IMR-90 (cell line): ENCODE measurements at regions not wholly inside any gene's neighbourhood (a gene's known extent, or its start where the extent isn't known, plus 50 kb on each side); places are given as distances from the start of the nearest gene placed in this dataset.

ENCODE experiments used
- ATAC-seq: fragments of 200-7000 bp; cut with Tn5 transposase; 2 replicates; pipeline ENCODE4 v1.9.1; 2020; ENCODE audit warnings: low read depth, mild to moderate bottlenecking, moderate library complexity
- BruUV-seq: library from RNA; stranded (reverse); fragments of 400-500 nt; replicated peaks from 2 replicates; lab custom pipeline; 2021; lab: Mats Ljungman, UMichigan
- CTCF ChIA-PET: fragments of 300-600 bp; formaldehyde crosslinking; extraction: SDS; loops from one replicate; lab custom pipeline; 2021; ENCODE audit warnings: antibody characterized with exemption; lab: Yijun Ruan, JAX
- POLR2A ChIA-PET: fragments of 300-600 bp; sonication (Branson Sonifier 250); formaldehyde crosslinking; loops from one replicate; lab custom pipeline; 2022; ENCODE audit warnings: antibody characterized with exemption; ENCODE audit not compliant: unreplicated experiment; lab: Charles Lee
- DNase-seq: peaks from one replicate; pipeline ENCODE4 v3.0.0; 2013
- H2AFZ ChIP-seq: replicated peaks from 2 replicates; pipeline ENCODE3; 2013; ENCODE audit warnings: low read length, mild to moderate bottlenecking; ENCODE audit not compliant: poor library complexity
- H2AK5ac ChIP-seq: 2 replicates; pipeline ENCODE4 v1.6.1; 2013; ENCODE audit warnings: low read depth, low read length, inconsistent platforms
- H2AK9ac ChIP-seq: replicated peaks from 2 replicates; pipeline ENCODE3; 2013; ENCODE audit warnings: mild to moderate bottlenecking, low read depth, low read length, moderate library complexity; ENCODE audit not compliant: poor library complexity
- H2BK120ac ChIP-seq: 2 replicates; pipeline ENCODE4 v1.6.1; 2013; ENCODE audit warnings: low read depth, low read length, inconsistent platforms
- H2BK15ac ChIP-seq: 3 replicates; pipeline ENCODE4 v1.6.1; 2013; ENCODE audit warnings: low read depth, low read length, inconsistent platforms
- H2BK20ac ChIP-seq: 2 replicates; pipeline ENCODE4 v1.6.1; 2013; ENCODE audit warnings: low read depth, mild to moderate bottlenecking, inconsistent platforms, low read length, moderate library complexity
- H2BK5ac ChIP-seq: 2 replicates; pipeline ENCODE4 v1.6.1; 2013; ENCODE audit warnings: mild to moderate bottlenecking, low read depth, low read length, inconsistent platforms; ENCODE audit not compliant: poor library complexity, severe bottlenecking
- H3K14ac ChIP-seq: replicated peaks from 2 replicates; pipeline ENCODE4 v1.6.1; 2013; ENCODE audit warnings: low read depth, low read length, inconsistent platforms
- H3K18ac ChIP-seq: 2 replicates; pipeline ENCODE4 v1.6.1; 2013; ENCODE audit warnings: low read depth, low read length, control low read depth
- H3K23ac ChIP-seq: 2 replicates; pipeline ENCODE4 v1.6.1; 2013; ENCODE audit warnings: low read depth, low read length, inconsistent platforms
- H3K27ac ChIP-seq: 2 replicates; pipeline ENCODE4 v1.5.1; 2013; ENCODE audit warnings: mild to moderate bottlenecking, control low read depth, low read length; ENCODE audit not compliant: insufficient read depth
- H3K27me3 ChIP-seq: 2 replicates; pipeline ENCODE4 v1.6.1; 2013; ENCODE audit warnings: low read length; ENCODE audit not compliant: control insufficient read depth, insufficient read depth
- H3K36me3 ChIP-seq: 2 replicates; pipeline ENCODE4 v1.6.1; 2013; ENCODE audit warnings: low read length, mixed read lengths; ENCODE audit not compliant: control insufficient read depth, insufficient read depth
- H3K4ac ChIP-seq: 2 replicates; pipeline ENCODE4 v1.6.1; 2013; ENCODE audit warnings: low read depth, low read length, inconsistent platforms
- H3K4me1 ChIP-seq: 2 replicates; pipeline ENCODE4 v1.6.1; 2013; ENCODE audit warnings: low read length, mixed read lengths; ENCODE audit not compliant: control insufficient read depth, insufficient read depth
- H3K4me2 ChIP-seq: 2 replicates; pipeline ENCODE4 v1.6.1; 2013; ENCODE audit warnings: low read depth, mild to moderate bottlenecking, control low read depth, low read length, moderate library complexity
- H3K4me3 ChIP-seq: 2 replicates; pipeline ENCODE4 v1.5.1; 2013; ENCODE audit warnings: low read depth, mild to moderate bottlenecking, control low read depth, low read length, moderate library complexity; ENCODE audit not compliant: insufficient read depth
- H3K56ac ChIP-seq: 2 replicates; pipeline ENCODE4 v1.6.1; 2013; ENCODE audit warnings: low read length, inconsistent platforms; ENCODE audit not compliant: insufficient read depth; ENCODE audit errors: extremely low read depth
- H3K79me1 ChIP-seq, 2 experiments: 2 replicates each; pipeline ENCODE4 v1.6.1; 2013; ENCODE audit warnings: low read length in 2 of 2, inconsistent platforms in 1 of 2, low read depth in 1 of 2
- H3K9ac ChIP-seq: 2 replicates; pipeline ENCODE4 v1.6.1; 2013; ENCODE audit warnings: low read depth, low read length, control low read depth
- H3K9me1 ChIP-seq: 2 replicates; pipeline ENCODE4 v1.6.1; 2013; ENCODE audit warnings: low read length, inconsistent platforms; ENCODE audit not compliant: insufficient read depth
- H3K9me3 ChIP-seq: 2 replicates; pipeline ENCODE4 v1.6.1; 2013; ENCODE audit warnings: low read length; ENCODE audit not compliant: control insufficient read depth, insufficient read depth
- H4K20me1 ChIP-seq: 2 replicates; pipeline ENCODE4 v1.6.1; 2013; ENCODE audit warnings: low read length, inconsistent platforms; ENCODE audit not compliant: insufficient read depth
- H4K5ac ChIP-seq: 2 replicates; pipeline ENCODE4 v1.6.1; 2013; ENCODE audit warnings: mild to moderate bottlenecking, low read depth, low read length, control low read depth
- H4K8ac ChIP-seq, 2 experiments: 2 replicates each; pipeline ENCODE4 v1.6.1; 2013; ENCODE audit warnings: low read depth in 2 of 2, low read length in 2 of 2, control low read depth in 1 of 2, inconsistent platforms in 1 of 2
- H4K91ac ChIP-seq: 2 replicates; pipeline ENCODE4 v1.6.1; 2013; ENCODE audit warnings: low read depth, low read length, inconsistent platforms; ENCODE audit not compliant: insufficient read depth
- BHLHE40 ChIP-seq: fragments of 150-350 bp; IDR thresholded peaks from 2 replicates; pipeline ENCODE4 v1.6.1; 2016; ENCODE audit warnings: mild to moderate bottlenecking, low read depth, low read length
- CEBPB ChIP-seq: IDR thresholded peaks from 2 replicates; pipeline ENCODE4 v1.6.1; 2012; ENCODE audit warnings: low read depth, low read length, improper control_type of control experiment
- FOS ChIP-seq: fragments of 150-350 bp; IDR thresholded peaks from 2 replicates; pipeline ENCODE4 v1.6.1; 2016; ENCODE audit warnings: low read depth, low read length
- MAFK ChIP-seq: IDR thresholded peaks from 2 replicates; pipeline ENCODE4 v1.6.1; 2012; ENCODE audit warnings: low read depth, low read length, improper control_type of control experiment
- MAZ ChIP-seq: IDR thresholded peaks from 2 replicates; pipeline ENCODE4 v1.6.1; 2012; ENCODE audit warnings: low read depth, mild to moderate bottlenecking, low read length, improper control_type of control experiment, moderate library complexity, borderline replicate concordance
- NFE2L2 ChIP-seq: fragments of 150-350 bp; IDR thresholded peaks from 2 replicates; pipeline ENCODE4 v1.6.1; 2016; ENCODE audit warnings: low read depth, mild to moderate bottlenecking, low read length
- POLR2A ChIP-seq: IDR thresholded peaks from 2 replicates; pipeline ENCODE4 v1.6.1; 2012; ENCODE audit warnings: mild to moderate bottlenecking, low read depth, low read length
- RAD21 ChIP-seq: IDR thresholded peaks from 2 replicates; pipeline ENCODE4 v1.6.1; 2012; ENCODE audit warnings: low read length, improper control_type of control experiment
- RCOR1 ChIP-seq: IDR thresholded peaks from 2 replicates; pipeline ENCODE4 v1.6.1; 2012; ENCODE audit warnings: mild to moderate bottlenecking, low read length, improper control_type of control experiment; ENCODE audit not compliant: insufficient replicate concordance
- RFX5 ChIP-seq: IDR thresholded peaks from 2 replicates; pipeline ENCODE4 v1.8.0; 2012; ENCODE audit warnings: low read depth, mild to moderate bottlenecking, low read length, moderate library complexity
- SMC3 ChIP-seq: fragments of 150-350 bp; IDR thresholded peaks from 2 replicates; pipeline ENCODE4 v1.6.1; 2016; ENCODE audit warnings: low read depth, mild to moderate bottlenecking, antibody characterized with exemption, low read length, moderate library complexity
- USF2 ChIP-seq: fragments of 150-350 bp; IDR thresholded peaks from 2 replicates; pipeline ENCODE4 v1.6.1; 2017; ENCODE audit warnings: mild to moderate bottlenecking, antibody characterized with exemption, low read length, low read depth
- WGBS, 2 experiments: methylation state at CpG; one replicate each; pipeline versions ENCODE4 v1.1.5 to v1.1.7; 2013; ENCODE audit warnings: missing lambda C conversion rate in 2 of 2; ENCODE audit not compliant: insufficient read length in 1 of 2; ENCODE audit errors: extremely low coverage in 2 of 2; 5-methylcytosine and 5-hydroxymethylcytosine counted together
- dilution Hi-C: fragments of 300-500 bp; cut with HindIII; formaldehyde crosslinking; loops from one replicate; pipeline ENCODE4 v1.14.3; 2018; ENCODE audit warnings: low sequenced_read_pairs; ENCODE audit not compliant: unreplicated experiment
- in situ Hi-C: fragments of 300-500 bp; cut with MboI; formaldehyde crosslinking; loops from 3 replicates; pipeline ENCODE4 v1.14.3; 2019; ENCODE audit warnings: low sequenced_read_pairs, inconsistent platforms, mixed read lengths
- intact Hi-C: fragments of 100-400 bp; cut with micrococcal nuclease; formaldehyde crosslinking; loops from 2 replicates; pipeline ENCODE4 v1.10.0; 2022

DNA sequence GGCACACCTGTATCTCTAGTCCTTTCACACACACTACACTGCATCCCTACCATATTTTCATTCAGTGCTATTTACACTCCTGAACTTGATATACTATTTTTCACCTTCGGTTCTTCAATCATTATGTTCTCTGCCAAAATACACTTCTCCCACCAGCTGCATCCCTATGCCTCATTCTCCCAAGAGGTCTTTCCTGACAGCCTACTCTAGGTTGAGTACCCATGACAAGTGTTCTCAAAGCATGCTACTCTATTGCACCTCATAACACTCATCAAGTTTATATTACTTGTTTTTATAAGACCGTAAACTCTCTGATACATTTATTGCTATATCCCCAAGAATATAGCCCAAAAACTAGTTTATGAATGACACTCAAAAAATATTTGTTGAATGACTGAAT is 549.5 kb downstream of the PYDC2 start:
- H2AK9ac ChIP-seq = no peak overlapping the region
- no peak overlapping the region for H2AFZ ChIP-seq
- H3K4me3 ChIP-seq = no peak overlapping the region
- no peak overlapping the region for H3K27ac ChIP-seq
- H2BK5ac ChIP-seq = no peak overlapping the region
- H3K9me1 ChIP-seq = no peaks in the 10 kb centered on the region
- TF ChIP-seq BHLHE40 (no peak), CEBPB (no peak), NFE2L2 (no peak), MAZ (no peak), FOS (no peak), SMC3 (no peak), RAD21 (no peak), USF2 (no peak), RCOR1 (no peak), POLR2A (no peak), RFX5 (no peak), MAFK (no peak)
- no peak overlapping the region for H4K5ac ChIP-seq
- no peaks in the 10 kb centered on the region for H3K79me1 ChIP-seq
- no peak overlapping the region for H2BK20ac ChIP-seq
- intact Hi-C loops (no loop called here), in situ Hi-C loops (no loop called here), dilution Hi-C loops (no loop called here)
- no peak overlapping the region for H4K8ac ChIP-seq
- H3K9ac ChIP-seq = no peak overlapping the region
- H4K91ac ChIP-seq = no peak overlapping the region
- H3K4me2 ChIP-seq = no peak overlapping the region
- H2BK120ac ChIP-seq = no peak overlapping the region
- no peak overlapping the region for H3K18ac ChIP-seq
- H2AK5ac ChIP-seq = no peak overlapping the region
- no peak overlapping the region for H2BK15ac ChIP-seq
- ATAC-seq = no peak
- 0% methylated on average over 1 of the region's 2 CpGs; no CpG with 5 or more reads in 1 of the 2 experiments for WGBS, 2 experiments
- BruUV-seq = no TSS peak
- CTCF ChIA-PET = no interaction called here
- no peaks in the 10 kb centered on the region for H3K4me1 ChIP-seq
- H3K36me3 ChIP-seq = no peaks in the 10 kb centered on the region
- no peaks in the 10 kb centered on the region for H4K20me1 ChIP-seq
- DNase-seq = no peak
- no peak overlapping the region for H3K14ac ChIP-seq
- POLR2A ChIA-PET = no interaction called here
- no peak overlapping the region for H3K4ac ChIP-seq
- no peak overlapping the region for H3K56ac ChIP-seq
- H3K9me3 ChIP-seq = peaks cover 8% of the 10 kb centered on the region
- no peaks in the 10 kb centered on the region for H3K27me3 ChIP-seq
- no peak overlapping the region for H3K23ac ChIP-seq
